NOMO-1 treated with dmso at 0.1 percent for 144 hours (cell line): ENCODE measurements at regions not wholly inside any gene's neighbourhood (a gene's known extent, or its start where the extent isn't known, plus 50 kb on each side); places are given as distances from the start of the nearest gene placed in this dataset.
"Not testable (repeated sequence)": the region's sequence is repeated elsewhere in the genome, so short reads cannot be mapped to it uniquely, and the experiment has no call there.

Experiments used
- DNase-seq: peaks from one replicate; lab custom pipeline; 2025; ENCODE audit not compliant: unreplicated experiment; lab: John Stamatoyannopoulos, UW

DNA sequence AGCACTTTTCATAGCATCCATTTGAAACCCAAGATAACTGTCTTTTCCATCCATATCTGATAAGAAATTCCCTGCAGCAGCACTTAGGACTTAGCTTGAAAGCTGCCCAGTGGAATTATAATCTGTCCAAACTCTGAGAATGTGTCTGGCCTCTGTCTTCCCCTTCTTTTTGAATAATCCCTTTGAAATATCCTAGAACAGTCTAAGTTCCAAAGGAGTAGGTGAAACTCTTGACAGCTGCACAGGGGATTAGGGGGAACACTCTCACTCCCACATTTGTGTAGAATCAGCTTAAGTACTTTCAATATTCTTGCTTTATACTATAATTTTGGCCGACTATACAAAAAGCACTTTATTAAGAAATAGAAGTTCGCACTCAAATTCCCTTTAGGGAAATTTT lies 157.7 kb downstream of the PAPSS1 start:
- no peak for DNase-seq

- DNase-seq = no peak
Measured at GRCh38 chr4:107561481-107561880, 158.6 kb downstream of the PAPSS1 start.

- no peak for DNase-seq
Measured at GRCh38 chr4:107559653-107560052, 160.4 kb downstream of the PAPSS1 start.

DNA sequence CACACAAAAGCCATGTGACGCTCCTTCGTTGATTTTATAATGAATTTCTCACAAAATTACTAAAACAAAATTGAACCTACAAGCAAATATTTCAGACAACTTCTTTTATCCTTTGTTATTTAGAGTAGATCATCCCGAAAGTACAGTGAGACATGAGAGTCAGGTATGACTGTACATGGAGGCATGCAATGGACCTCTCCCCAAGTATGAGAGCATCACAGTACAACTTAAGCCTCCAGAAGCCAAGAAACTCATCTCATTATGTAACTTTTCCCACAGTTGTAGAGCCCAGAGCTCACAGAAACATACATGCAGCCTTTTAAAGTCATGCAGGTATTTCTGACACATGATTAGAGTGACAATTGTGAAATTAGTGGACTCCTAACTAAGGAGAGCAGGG lies 167.7 kb downstream of the PAPSS1 start:
- no peak for DNase-seq

GRCh38 chr4:107548211-107548905 lies 171.7 kb downstream of the PAPSS1 start:
- no peak for DNase-seq

GRCh38 chr4:107546638-107547037 lies 173.4 kb downstream of the PAPSS1 start:
- peak; percentile 29 for DNase-seq

GRCh38 chr4:107541511-107541910 lies 178.5 kb downstream of the PAPSS1 start:
- no peak for DNase-seq

DNA sequence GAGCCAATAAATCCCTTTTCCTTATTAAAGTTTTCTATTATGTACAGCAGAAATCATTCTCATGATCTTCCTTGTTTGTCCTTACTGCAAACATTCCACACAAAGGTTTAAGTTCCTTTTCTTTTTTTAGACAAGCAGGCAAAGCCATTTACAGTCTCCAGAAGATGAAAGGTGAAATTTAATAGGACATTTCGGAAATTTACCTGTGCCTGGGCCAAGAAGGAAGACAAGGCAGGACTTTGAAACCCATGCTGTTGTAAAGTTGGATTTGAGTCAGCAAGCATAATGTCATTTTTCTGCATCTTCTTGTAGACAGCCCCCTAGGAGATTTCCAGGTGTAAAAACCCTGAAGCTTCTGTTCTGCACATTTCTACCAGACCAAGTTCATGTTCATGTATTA lies 188.1 kb downstream of the PAPSS1 start:
- DNase-seq = no peak

DNA sequence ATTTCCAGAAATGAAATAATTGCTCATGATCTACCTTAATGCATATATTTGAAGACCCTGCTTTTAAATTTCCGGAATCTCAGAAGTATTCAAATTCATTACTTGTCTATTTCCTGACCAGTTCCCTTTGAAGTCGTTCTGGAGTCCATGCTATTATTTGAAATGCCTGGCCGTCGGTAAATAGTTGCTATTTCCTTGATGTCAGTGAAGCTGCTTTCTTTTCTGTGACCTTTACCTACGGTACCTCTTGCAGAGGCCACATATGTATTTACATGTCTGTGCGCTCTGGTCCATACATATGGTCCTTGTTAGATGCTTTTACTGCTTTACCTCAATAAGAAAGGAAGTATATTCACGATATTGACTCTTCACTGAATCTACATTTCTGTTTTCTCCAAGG lies 199.7 kb downstream of the PAPSS1 start:
- DNase-seq = no peak

- DNase-seq = peak; percentile 5
Measured at GRCh38 chr4:107519053-107519452, 201.0 kb downstream of the PAPSS1 start.

DNA sequence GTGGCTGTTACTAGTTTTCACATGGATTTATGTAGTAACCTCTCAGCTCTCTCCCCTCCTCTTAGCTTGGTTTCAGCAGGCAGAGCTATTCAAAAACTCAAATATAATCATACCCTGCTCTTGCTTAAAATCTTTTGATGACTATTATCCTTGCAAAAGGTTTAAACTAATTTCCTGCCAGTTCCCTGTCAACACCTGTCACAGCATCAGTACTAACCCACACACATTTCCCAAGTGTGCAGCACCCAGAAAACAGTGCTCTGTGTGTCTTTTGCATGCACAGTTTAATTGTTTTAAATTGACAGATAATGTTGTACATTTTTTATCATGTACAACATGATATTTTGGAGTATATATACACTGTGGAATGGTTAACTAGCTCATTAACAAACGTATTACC lies 202.0 kb downstream of the PAPSS1 start:
- no peak for DNase-seq

- DNase-seq = no peak
Measured at GRCh38 chr4:107512549-107512948, 207.5 kb downstream of the PAPSS1 start.

GRCh38 chr4:107509615-107510014 lies 210.4 kb downstream of the PAPSS1 start:
- no peak for DNase-seq

DNA sequence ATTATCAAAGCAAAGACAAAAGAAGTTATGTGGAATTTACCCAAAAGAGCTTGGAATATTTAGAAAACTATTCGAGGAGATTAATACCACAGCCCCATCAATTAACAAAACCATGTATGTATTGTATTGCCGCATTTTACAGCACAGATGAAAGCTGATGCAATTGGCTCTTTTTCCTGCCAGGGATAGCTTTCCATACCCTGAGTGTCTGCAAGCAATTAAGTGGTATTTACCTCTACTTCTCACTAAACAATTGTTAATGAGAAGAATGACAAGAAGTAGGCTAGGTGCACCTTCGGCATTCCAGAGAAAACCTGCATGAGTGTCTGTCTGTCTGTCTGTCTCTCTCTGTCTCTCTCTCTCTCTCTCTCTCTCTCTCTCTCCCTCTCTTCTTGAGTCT lies 219.5 kb downstream of the PAPSS1 start:
- DNase-seq = no peak

DNA sequence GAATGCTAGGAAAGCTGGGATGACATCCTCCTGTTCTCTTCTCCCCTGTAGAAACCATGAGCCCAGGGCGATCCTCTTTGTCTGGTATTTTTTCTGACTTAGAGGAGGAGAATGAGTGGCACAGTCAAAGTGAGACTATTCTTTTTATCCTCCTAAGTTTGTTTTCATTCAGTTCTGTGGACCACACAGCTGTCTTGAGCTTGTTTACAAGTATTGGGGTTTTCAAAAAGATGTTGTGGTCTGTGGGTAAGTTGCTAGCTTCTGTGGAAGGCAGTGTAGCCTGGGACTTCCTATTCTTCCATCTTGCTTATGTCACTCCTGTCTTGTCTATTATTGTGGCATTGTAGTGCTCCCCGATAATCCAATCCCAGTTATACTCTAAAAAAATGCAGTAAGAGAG lies 223.0 kb downstream of the PAPSS1 start:
- no peak for DNase-seq

DNA sequence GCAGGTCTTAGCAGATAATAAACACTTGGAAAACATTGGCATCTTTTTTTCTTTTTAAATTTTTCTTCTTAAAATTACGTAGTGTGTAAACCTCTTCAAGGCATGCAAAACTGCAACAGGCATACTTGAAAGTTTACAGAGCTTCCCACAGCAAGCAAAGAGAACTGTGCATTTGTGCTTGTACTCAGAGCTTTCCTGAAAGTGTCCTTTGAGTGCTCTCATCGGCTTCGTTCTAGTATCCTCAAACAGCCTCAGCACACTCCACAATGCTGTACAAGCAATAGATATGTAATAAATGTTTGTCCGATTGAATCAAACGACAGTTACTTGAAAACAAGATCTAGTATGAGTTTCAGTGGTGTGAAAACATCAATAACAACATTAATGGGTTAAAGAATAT lies 227.5 kb downstream of the PAPSS1 start:
- DNase-seq = no peak

GRCh38 chr4:107490116-107490515 lies 229.9 kb downstream of the PAPSS1 start:
- no peak for DNase-seq

GRCh38 chr4:107483621-107484020 lies 236.4 kb downstream of the PAPSS1 start:
- not testable (repeated sequence) for DNase-seq

DNA sequence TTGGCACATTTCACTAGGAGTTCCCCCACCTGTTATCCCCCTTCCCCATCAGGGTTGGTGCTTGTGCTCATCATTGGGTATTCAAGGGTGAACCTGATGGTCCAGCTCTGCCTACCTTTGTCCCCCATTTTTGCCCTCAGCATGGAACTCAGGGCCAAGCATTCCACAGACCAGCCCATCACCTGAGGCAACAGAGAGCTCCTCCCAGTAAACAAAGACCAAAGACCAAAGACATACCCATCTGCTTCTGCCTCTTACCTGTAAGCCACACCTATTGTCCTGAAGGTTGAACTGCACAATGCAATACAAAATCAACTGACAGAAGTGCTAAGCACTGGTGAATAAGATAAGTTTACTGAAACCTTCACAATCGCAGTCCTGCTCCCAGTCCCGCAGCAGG lies 237.5 kb downstream of the PAPSS1 start:
- no peak for DNase-seq

- no peak for DNase-seq
Measured at GRCh38 chr4:107478327-107478980, 241.6 kb downstream of the PAPSS1 start.

DNA sequence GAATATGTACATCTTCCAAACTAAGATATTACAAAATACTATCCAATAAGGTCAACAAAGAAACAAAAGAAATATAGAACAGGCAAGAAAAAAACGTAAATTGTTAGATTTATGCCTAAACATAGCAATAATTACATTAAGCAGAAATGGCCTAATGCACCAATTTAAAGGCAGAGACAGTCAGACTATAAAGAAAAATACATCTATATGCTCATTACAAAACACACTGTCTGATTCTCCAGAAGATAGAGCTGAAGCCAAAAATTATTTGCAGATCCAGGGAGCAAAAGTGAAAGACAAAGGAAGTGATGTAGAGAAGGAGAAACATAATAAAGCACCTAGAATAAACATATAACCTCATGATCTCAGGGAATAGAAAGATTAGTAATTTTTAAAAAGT lies 246.9 kb downstream of the PAPSS1 start:
- no peak for DNase-seq

DNA sequence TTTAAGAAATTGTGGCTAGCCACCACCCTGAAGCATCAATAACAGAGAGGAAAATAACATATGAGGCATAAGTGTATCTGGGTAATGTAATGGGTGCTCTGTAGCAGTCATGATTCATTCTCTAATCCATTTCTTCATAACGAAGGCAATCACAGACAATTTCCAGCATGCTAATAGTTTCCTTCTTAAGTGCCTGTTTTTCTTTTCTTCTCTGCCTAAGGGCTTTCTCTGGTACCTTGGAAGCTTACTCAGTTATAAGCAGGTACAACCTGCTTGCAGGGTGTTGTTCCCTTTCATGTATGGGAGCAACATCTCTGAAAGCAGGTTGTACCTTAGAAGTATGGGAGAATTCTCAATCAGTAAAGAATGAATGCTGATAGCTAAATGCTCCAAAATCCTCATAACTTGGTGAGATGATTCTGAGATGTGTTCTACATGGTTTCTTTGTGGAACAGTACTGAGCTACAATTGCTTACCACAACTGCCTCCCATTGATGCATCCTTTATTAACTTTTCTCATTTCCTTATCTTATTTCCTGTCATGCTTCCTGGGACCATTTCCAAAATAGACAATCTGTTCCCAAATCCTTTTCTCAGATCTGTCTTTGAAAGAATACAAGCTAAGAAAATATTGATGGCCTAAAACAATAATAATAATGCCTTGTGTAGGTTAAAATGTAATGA lies 247.6 kb downstream of the PAPSS1 start:
- no peak for DNase-seq
